Muscle of leg (tissue), 3 donors: ENCODE measurements at regions not wholly inside any gene's neighbourhood (a gene's known extent, or its start where the extent isn't known, plus 50 kb on each side); places are given as distances from the start of the nearest gene placed in this dataset.
"Not testable (repeated sequence)": the region's sequence is repeated elsewhere in the genome, so short reads cannot be mapped to it uniquely, and the experiment has no call there.

Experiments
- DNase-seq: peaks from one replicate; pipeline ENCODE4 v3.0.0; 2013
- H3K27ac ChIP-seq: one replicate; pipeline ENCODE4 v1.5.1; 2013; ENCODE audit warnings: mild to moderate bottlenecking, low read length, control low read depth
- H3K27me3 ChIP-seq: one replicate; pipeline ENCODE4 v1.6.1; 2013; ENCODE audit warnings: low read length; ENCODE audit not compliant: control insufficient read depth, insufficient read depth
- H3K36me3 ChIP-seq: one replicate; pipeline ENCODE4 v1.6.1; 2013; ENCODE audit warnings: low read length; ENCODE audit not compliant: control insufficient read depth, insufficient read depth
- H3K4me1 ChIP-seq: one replicate; pipeline ENCODE4 v1.6.1; 2013; ENCODE audit warnings: low read length; ENCODE audit not compliant: control insufficient read depth, insufficient read depth
- H3K4me3 ChIP-seq: one replicate; pipeline ENCODE4 v1.5.1; 2013; ENCODE audit warnings: low read length, control low read depth
- H3K9me3 ChIP-seq: replicated peaks from 2 replicates; pipeline ENCODE4 v1.6.1; 2013; ENCODE audit warnings: low read depth, low read length; ENCODE audit not compliant: control insufficient read depth
- WGBS: methylation state at CpG from one replicate; pipeline ENCODE4 v1.1.5; 2013; ENCODE audit warnings: missing lambda C conversion rate; ENCODE audit not compliant: insufficient coverage; 5-methylcytosine and 5-hydroxymethylcytosine counted together

DNA sequence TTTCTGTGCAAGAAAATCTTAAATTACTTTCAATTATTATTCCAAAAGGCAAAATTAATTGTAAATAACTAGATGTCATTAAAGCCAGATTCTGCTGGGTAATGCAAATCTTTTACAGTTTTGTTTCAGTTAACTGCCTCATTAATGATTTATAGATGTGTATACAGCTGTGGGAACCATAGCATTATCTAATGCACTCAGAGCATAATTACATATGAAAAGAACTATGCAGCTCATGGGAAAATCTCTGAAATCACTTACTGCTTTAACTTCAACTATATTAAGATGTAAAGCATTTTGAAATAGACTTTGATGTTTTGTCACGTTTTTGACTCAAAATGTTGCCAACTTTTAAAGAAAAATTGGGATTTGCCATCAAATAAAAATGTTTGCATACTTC lies 630.3 kb upstream of the KLHL4 start:
- H3K27me3 ChIP-seq: no peaks in the 10 kb centered on the region
- no CpG with 5 or more reads among the region's 1 CpG for WGBS
- H3K4me3 ChIP-seq: no peak overlapping the region
- no peaks in the 10 kb centered on the region for H3K36me3 ChIP-seq
- DNase-seq: peak; percentile 35
- H3K9me3 ChIP-seq: no peaks in the 10 kb centered on the region
- H3K27ac ChIP-seq: no peak overlapping the region
- H3K4me1 ChIP-seq: no peaks in the 10 kb centered on the region

DNA sequence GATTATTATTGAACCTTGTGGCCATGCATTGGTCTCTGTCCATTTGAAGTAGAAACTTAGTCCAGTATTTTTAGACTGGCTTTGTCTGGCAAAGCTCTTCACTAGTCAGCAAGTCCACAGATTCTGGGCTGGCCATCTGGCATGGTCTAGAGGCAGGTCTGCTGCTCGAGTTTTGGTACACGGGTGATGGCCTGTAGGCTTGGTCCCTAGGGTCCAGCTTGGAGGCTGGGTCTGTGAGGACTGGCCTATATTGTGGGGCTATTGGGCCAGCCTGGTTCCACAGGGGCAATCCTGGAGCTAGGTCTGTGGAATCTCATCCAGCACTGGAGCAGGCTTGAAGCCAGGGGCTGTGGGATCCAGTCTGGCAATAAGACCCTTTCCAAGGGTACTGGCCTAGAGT lies 607.6 kb upstream of the KLHL4 start:
- H3K4me3 ChIP-seq: no peak overlapping the region
- H3K4me1 ChIP-seq: no peaks in the 10 kb centered on the region
- H3K36me3 ChIP-seq: no peaks in the 10 kb centered on the region
- 69% methylated on average over 2 of the region's 2 CpGs for WGBS
- no peak for DNase-seq
- H3K9me3 ChIP-seq: no peaks in the 10 kb centered on the region
- H3K27me3 ChIP-seq: no peaks in the 10 kb centered on the region
- H3K27ac ChIP-seq: no peak overlapping the region

DNA sequence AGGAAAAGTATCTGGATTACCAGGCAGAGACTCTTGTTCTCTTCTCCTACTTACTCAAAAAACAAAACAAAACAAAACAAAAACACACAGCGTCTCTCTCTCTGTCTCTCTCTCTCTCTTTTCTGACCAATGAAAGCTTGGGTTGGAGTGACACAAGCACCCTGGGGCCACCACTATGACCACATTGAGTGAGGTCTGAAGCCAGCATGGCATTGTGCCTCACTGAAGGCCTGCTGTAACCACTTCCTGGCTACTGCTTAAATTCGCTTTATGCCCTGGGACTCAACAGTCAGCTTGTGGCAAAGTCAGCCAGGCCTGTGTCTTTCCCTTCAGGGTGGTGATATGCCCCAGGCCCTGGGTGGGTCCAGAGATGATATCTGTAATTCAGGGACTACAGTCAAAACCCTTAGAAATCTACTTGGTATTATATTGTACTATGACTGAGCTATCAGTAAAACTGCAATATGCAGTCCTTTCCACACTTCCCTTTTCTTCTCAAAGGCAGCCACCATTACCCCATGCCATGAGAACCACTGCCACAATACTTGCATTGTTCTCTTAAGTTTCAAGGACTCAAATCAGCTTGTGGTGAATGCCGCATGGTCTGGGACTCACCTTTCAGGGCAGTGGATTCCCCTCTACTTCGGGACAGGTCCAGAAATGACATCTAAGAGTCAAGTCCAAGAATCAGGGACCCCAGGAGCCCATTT lies 606.8 kb upstream of the KLHL4 start:
- Histone ChIP-seq H3K4me3 (no peak overlapping the region), H3K27ac (no peak overlapping the region), H3K36me3 (no peaks in the 10 kb centered on the region), H3K4me1 (no peaks in the 10 kb centered on the region), H3K27me3 (no peaks in the 10 kb centered on the region), H3K9me3 (no peaks in the 10 kb centered on the region)
- 80% methylated on average over 4 of the region's 4 CpGs for WGBS
- DNase-seq: no peak

DNA sequence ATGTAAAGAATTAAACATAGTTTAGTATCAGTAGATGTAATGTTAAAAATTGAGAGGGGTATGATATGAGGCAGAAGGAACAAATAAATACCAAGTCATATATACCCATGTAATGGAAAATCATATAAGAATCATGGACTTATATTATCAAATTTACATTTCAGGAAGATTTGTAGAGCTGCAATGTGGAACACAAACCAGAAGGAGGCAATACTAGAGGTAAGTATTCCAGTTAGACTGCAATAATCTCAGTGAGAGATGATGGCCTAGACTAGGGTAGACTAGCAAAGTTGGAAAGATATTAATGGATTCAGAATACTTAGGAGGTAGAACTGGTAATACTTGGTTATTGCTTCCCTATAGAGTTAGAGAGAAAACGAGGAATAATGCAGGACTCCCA lies 603.0 kb upstream of the KLHL4 start:
- H3K36me3 ChIP-seq: no peaks in the 10 kb centered on the region
- DNase-seq: no peak
- no peaks in the 10 kb centered on the region for H3K4me1 ChIP-seq
- H3K9me3 ChIP-seq: no peaks in the 10 kb centered on the region
- WGBS: no CpG with 5 or more reads among the region's 1 CpG
- H3K4me3 ChIP-seq: no peak overlapping the region
- no peak overlapping the region for H3K27ac ChIP-seq
- no peaks in the 10 kb centered on the region for H3K27me3 ChIP-seq

DNA sequence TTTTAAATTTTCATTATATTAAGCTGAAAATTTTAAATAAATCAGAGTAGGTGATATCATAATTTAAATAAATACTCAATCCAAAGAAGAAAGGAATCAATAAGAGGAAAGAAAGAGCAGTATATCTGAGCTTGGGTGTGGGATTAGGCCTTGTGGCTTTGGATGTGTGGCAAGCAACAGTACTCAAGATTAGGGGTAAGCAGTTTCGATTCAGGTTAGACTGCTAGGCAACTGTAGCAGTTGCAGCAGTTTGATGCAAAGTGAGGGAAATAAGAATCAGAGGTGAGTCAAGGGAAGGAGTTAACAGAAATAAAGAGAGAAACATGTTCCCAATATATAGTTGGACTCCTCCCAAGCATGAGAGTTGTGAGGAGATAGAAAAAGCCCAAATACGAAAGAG lies 599.6 kb upstream of the KLHL4 start:
- no peaks in the 10 kb centered on the region for H3K36me3 ChIP-seq
- H3K27me3 ChIP-seq: peaks cover 2% of the 10 kb centered on the region
- H3K4me1 ChIP-seq: no peaks in the 10 kb centered on the region
- WGBS: 67% methylated on average over 1 of the region's 2 CpGs
- H3K9me3 ChIP-seq: no peaks in the 10 kb centered on the region
- H3K4me3 ChIP-seq: no peak overlapping the region
- DNase-seq: no peak
- no peak overlapping the region for H3K27ac ChIP-seq

DNA sequence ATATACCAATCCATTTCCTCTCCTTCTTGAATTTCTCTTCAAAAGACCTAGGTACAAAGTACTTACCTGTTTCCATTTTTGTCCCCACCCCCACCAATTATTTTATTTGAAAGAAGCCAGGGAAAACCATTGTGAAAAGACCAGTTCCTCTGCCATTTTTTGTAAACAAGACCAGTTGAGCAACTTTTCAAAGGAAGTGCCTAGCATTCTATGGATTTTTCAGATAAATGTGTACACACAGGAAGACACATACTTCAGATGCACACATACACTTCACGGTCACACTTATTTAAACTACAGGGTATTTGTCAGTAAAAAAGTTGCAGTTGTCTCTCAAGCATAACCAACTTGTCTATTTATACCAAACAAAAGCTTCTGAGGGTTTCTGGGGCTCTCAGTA lies 587.2 kb upstream of the KLHL4 start:
- WGBS: no CpG with 5 or more reads among the region's 1 CpG
- H3K36me3 ChIP-seq: no peaks in the 10 kb centered on the region
- no peak for DNase-seq
- no peak overlapping the region for H3K4me3 ChIP-seq
- no peak overlapping the region for H3K27ac ChIP-seq
- H3K9me3 ChIP-seq: no peaks in the 10 kb centered on the region
- H3K27me3 ChIP-seq: no peaks in the 10 kb centered on the region
- no peaks in the 10 kb centered on the region for H3K4me1 ChIP-seq

DNA sequence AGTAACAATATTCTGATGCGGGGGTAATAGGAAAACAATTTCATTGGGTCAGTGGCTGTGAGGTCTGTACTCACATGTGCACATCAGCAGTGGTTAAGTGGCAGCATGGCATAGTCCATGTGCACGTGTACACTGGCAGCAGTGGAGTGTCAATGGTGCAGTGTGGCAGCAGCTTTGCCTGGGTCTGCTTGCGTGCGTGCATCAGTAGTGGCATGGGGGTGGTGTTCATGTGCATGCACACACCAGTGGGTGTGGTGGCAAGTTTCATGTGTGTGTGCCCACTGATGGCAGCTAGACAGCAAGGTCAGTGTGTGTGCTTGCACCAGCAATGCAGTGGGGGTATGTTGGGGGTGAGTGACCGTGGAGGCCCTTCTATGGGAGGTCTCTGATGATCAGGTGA lies 581.6 kb upstream of the KLHL4 start:
- no peaks in the 10 kb centered on the region for H3K9me3 ChIP-seq
- DNase-seq: no peak
- no peaks in the 10 kb centered on the region for H3K4me1 ChIP-seq
- no peak overlapping the region for H3K4me3 ChIP-seq
- 79% methylated on average over 5 of the region's 5 CpGs for WGBS
- no peaks in the 10 kb centered on the region for H3K36me3 ChIP-seq
- peaks cover 3% of the 10 kb centered on the region for H3K27me3 ChIP-seq
- no peak overlapping the region for H3K27ac ChIP-seq

DNA sequence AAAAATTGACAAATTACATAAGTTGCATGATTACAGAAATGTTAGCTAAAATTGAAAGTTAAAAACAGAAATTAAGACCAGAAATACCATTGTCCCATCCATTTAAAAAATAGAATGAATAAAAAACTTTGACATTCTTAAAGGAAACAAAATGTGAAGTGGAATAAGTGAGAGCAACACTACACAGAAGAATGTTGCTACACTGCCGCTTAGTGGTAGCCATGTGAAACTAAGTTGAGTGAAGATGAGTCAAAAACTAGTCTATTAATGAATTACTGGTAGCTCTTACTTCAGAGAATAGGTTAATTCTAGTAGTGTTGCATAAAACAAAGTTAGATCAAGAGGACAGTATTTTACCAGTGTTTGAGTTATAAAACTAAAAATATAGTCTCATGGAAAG lies 571.0 kb upstream of the KLHL4 start:
- H3K9me3 ChIP-seq: no peaks in the 10 kb centered on the region
- no peaks in the 10 kb centered on the region for H3K36me3 ChIP-seq
- H3K4me3 ChIP-seq: no peak overlapping the region
- no peaks in the 10 kb centered on the region for H3K4me1 ChIP-seq
- no peak overlapping the region for H3K27ac ChIP-seq
- no peaks in the 10 kb centered on the region for H3K27me3 ChIP-seq
- 0% methylated on average over 1 of the region's 1 CpG for WGBS
- DNase-seq: peak; percentile 48

DNA sequence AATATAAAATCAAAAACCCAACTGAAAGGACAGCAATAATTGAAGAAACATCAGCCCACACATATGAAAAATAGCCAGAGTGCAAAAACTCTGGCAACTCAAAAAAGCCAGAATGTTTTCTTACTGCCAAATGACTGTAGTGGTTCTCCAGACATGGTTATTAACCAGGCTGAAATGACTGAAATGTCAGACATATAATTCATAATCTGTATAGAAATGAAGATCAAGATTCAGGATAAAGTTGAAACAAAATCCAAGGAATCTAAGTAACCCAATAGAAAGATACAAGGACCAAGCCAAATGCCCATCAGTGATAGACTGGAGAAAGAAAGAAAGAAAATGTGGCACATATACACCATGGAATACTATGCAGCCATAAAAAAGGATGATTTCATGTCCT lies 553.3 kb upstream of the KLHL4 start:
- H3K4me3 ChIP-seq: no peak overlapping the region
- no peak for DNase-seq
- H3K27me3 ChIP-seq: peaks cover 2% of the 10 kb centered on the region
- no peak overlapping the region for H3K27ac ChIP-seq
- H3K9me3 ChIP-seq: peaks cover 2% of the 10 kb centered on the region
- no peaks in the 10 kb centered on the region for H3K36me3 ChIP-seq
- H3K4me1 ChIP-seq: no peaks in the 10 kb centered on the region

DNA sequence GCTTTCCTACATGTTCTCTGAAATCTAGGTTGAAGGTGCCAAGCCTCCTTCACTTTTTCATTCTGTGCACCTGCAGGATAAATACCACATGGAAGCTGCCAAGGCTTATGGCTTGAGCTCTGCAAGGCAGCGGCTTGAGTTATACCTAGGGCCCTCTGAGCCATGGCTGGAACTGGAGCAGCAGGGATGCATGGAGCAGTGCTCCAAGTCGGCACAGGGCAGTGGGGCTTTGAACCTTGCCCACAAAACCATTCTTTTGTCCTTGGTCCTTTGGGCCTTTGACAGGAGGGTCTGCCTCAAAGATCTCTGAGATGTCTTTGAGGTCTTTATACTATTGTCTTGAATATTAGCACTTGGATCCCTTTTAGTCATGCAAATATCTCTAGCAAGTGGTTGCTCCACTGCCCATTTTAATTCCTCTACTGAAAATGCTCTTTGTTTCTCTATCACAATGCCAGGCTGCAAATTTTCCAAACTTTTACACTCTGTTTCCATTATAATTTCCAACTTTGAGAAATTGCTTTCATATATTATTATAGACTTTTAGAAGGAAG lies 536.2 kb upstream of the KLHL4 start:
- peaks cover 2% of the 10 kb centered on the region for H3K27me3 ChIP-seq
- no peaks in the 10 kb centered on the region for H3K36me3 ChIP-seq
- no peaks in the 10 kb centered on the region for H3K9me3 ChIP-seq
- H3K27ac ChIP-seq: no peak overlapping the region
- no peaks in the 10 kb centered on the region for H3K4me1 ChIP-seq
- 100% methylated on average over 1 of the region's 2 CpGs for WGBS
- no peak for DNase-seq
- H3K4me3 ChIP-seq: no peak overlapping the region

DNA sequence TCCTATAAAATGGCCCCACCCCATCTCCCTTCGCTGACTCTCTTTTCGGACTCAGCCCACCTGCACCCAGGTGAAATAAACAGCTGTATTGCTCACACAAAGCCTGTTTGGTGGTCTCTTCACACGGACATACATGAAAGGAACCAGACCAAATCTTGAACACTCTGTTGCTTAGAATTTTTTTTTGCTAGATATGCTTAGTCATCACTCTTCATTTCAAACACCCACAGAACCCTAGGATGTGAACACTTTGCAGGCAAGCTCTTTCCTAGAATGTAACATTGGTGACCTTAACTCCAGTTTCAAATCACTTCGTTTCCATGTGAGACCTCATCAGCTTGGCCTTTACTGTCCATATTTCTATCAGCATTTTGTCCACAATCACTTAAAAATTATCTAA lies 530.3 kb upstream of the KLHL4 start:
- H3K36me3 ChIP-seq, H3K4me1 ChIP-seq, DNase-seq, H3K27me3 ChIP-seq, H3K9me3 ChIP-seq, H3K27ac ChIP-seq, H3K4me3 ChIP-seq: not testable (repeated sequence)
- WGBS: 45% methylated on average over 2 of the region's 4 CpGs
